GM12801 (cell line): ENCODE measurements at regions not wholly inside any gene's neighbourhood (a gene's known extent, or its start where the extent isn't known, plus 50 kb on each side); places are given as distances from the start of the nearest gene placed in this dataset.

Source experiments
- TF ChIP-seq, protein P1 (sequence below): IDR thresholded peaks from one replicate; pipeline ENCODE4 v1.5.1; 2011; ENCODE audit warnings: control low read depth; ENCODE audit not compliant: insufficient read length; ENCODE audit errors: extremely low read depth

DNA sequence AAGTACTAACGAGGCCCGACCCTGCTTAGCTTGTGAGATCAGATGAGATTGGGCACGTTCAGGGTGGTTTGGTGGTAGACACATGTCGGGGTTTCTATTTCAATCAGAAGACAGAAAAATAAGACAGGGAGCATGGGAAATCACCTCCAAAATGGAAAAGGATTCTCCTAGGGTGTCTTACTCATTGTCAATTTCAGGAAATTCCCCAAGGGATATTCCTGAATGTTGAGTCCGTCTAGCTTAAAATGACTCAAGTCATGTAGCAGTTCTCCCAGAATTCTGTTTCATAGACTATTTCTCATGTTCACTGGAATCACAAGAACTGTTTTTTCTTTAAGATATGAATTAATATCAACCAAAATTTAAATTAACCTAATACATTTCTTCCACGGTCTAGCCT, 380.1 kb downstream of the EFNB2 start:
- TF ChIP-seq, protein P1, sequence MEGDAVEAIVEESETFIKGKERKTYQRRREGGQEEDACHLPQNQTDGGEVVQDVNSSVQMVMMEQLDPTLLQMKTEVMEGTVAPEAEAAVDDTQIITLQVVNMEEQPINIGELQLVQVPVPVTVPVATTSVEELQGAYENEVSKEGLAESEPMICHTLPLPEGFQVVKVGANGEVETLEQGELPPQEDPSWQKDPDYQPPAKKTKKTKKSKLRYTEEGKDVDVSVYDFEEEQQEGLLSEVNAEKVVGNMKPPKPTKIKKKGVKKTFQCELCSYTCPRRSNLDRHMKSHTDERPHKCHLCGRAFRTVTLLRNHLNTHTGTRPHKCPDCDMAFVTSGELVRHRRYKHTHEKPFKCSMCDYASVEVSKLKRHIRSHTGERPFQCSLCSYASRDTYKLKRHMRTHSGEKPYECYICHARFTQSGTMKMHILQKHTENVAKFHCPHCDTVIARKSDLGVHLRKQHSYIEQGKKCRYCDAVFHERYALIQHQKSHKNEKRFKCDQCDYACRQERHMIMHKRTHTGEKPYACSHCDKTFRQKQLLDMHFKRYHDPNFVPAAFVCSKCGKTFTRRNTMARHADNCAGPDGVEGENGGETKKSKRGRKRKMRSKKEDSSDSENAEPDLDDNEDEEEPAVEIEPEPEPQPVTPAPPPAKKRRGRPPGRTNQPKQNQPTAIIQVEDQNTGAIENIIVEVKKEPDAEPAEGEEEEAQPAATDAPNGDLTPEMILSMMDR: no peak

DNA sequence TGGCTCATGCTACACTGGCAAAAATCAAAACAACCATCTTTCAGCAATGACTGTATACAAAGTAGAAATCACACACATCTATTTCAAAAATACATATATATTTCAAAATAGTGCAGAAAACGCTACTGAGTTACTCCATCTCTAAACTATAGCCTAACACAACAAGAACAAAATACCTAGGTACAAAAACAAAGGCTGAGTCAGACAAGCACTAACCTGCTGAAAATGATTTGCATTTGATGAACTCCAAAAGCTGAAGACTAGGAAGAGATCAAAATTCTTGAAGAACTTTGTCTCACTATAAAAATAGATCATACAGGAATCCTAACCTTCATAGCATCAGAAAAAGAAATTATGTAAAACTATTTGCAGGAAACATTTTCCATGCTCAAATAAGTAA, 381.6 kb downstream of the EFNB2 start:
- TF ChIP-seq, protein P1: no peak

DNA sequence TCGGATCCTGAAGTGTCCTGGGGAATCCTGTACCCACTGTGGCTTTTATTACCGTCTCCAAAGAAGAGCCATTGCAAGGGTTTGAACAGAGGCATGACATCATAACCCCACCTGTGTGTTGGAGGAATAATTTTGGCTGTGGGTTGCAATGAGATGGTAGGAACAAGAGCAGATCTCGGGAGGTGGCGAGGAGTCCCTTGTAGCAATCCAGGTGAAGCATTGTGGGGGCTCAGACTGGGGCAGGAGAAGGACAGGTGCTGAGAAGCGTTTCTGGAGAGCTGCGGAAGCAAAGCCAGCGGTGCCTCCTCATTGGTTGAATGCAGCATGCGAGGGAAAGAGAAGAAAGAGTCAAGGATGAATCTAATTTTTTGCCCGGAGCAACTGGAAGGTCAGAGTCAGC, 382.4 kb downstream of the EFNB2 start:
- TF ChIP-seq, protein P1: no peak

DNA sequence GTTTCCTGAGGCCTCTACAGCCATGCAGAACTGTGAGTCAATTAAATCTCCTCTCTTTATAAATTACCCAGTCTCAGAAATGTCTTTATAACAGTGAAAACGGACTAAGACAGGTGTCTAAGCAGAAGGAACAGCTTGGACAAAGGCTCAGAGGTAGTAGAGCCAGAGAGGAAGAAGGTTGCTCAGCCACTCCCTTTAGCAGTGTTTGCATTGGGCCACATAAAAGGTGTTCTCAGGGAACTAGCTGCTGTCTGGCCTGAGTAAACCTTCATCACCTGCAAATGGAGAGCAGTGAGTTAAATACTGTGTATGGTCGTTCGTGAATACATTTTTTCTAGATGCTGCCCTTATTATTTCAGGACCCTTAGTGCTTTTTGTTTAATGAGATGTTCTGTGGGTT, 383.4 kb downstream of the EFNB2 start:
- TF ChIP-seq, protein P1: no peak

DNA sequence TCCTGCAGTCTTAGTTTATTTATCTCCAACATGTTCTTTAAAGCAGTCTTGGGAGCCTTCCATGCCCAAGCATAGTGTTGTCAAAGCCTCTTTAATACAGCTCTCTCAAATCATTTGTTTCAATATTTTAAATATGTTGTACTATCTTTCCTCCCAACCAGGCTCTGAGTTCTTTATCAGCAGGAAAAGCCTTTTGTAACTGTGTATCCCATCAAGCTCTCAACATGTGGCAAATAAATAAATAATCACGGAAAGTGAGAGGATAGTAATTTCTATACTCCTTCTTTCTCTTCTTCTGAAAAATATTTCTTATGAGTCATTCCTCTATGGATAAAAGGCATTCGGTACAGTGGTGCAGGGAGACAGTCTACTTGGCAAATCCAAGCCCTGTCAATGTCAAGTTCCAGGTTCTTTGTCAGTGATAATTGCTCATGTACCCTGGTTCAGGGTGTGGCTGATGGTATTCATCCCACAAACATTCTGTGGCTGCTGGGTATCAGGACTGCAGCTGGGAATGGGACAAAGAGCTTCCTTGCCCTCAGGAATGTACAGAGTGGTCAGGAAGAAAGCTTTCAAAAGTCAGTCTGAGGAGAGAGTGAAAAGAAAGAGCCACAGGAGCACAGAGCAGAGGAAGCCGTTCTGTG, 384.3 kb downstream of the EFNB2 start:
- TF ChIP-seq, protein P1: no peak

DNA sequence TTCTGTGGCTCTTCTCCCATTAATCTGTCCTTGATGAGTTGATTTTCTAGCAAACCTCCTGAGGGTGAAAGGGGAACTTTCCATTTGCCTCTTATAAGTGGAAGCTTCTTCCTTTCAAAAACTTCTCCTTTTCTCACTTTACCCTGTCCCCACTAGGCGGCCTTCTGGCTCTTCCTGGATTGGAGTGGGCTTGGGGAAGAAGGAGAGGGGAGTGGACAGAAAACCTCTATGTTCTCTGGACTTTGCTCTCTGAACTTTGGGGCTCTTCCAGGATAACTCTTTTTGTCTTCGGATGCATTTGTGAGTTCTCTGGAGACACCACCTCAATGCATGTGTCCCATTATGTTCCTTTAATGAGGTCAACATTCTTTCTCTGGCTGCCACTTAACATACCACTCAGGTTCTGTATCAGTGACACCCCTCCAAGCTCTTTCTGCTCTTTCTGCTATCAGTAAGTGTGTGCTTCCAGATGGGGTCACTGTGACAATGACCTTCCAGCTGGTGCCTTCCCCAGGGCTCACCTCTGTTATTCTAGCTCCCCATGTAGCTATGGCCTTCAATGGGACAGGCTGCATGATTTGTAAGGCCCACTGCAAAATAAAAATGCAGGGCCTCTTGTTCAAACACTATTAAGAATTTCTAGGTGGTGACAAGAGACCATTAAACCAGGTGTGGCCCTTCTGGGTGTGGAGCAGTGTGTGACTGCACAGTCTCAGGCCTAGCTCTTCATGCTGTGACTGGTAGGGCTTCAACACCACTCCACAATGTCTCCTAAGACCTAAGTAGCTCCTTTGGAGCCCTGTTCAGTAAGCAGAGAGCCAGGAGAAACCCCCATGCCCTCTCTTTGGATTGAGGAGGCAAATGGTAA, 389.2 kb downstream of the EFNB2 start:
- TF ChIP-seq, protein P1: no peak

DNA sequence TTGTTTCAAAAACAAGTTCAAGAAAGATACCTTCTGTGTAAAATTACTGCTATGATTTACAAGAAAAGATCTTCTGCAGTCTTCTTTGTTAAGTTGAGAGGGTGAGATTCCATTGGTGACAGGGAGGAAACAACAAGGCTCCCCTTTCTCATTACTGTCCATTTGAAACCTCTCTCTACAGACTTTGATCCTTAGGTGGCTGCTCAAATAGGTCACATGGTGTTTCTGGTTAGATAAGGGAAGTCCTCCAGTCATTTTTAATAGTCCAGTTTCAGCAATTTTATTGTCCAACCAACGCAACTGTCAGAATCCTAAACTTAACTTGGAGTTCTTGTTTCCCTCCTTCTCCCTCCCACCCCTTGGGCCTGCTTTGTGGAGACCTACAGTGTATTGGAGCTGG, 390.4 kb downstream of the EFNB2 start:
- TF ChIP-seq, protein P1: no peak
